ENCODE measurements at regions not wholly inside any gene's neighbourhood (a gene's known extent, or its start where the extent isn't known, plus 50 kb on each side); places are given as distances from the start of the nearest gene placed in this dataset.
"Not testable (repeated sequence)": the region's sequence is repeated elsewhere in the genome, so short reads cannot be mapped to it uniquely, and the experiment has no call there.

GRCh38 chr2:183812091-183812490, 687.8 kb downstream of the NUP35 start:
- Histone ChIP-seq H3K4me1 (replicated peaks in 1 of 2) (peaks cover 0 to 2% of the 10 kb centered on the region in 2 donors), H3K27ac (no peak overlapping the region), H3K4me3 (no peak overlapping the region)
- ATAC-seq (replicated peaks in 6 of 8): peak in 3 of 8 experiments; percentile 63 to 69 (median 67)
- 0 to 100% (median 69%) methylated on average over 1 to 2 of the region's 2 CpGs; no CpG with 5 or more reads in 2 of the 10 experiments for WGBS, 10 experiments
- in situ Hi-C loops (cut with MboI; ENCODE audit: low pct_unique_long_range_greater_than_20kb in 2 of 9, low sequenced_read_pairs in 9 of 9, unreplicated experiment in 9 of 9): no loop called here

DNA sequence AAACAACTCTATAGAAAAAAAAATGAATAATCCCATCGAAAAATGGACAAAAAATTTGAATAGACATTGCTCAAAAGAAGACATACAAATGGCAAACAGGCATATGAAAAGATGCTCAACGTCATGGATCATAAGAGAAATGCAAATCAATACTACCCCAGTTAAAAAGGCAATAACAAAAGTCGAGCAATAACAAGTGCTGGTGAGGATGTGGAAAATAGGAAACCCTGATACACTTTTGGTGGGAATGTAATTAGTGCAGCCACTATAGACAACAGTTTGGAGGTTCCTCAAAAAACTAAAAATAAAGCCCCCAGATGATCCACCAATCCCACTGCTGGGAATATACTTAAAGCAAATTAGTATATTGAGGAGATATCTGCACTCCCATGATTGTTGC, 701.5 kb downstream of the NUP35 start:
- ATAC-seq (replicated peaks in 6 of 8): no peak
- in situ Hi-C loops (cut with MboI; ENCODE audit: low pct_unique_long_range_greater_than_20kb in 2 of 9, low sequenced_read_pairs in 9 of 9, unreplicated experiment in 9 of 9): no loop called here
- 0 to 89% (median 74%) methylated on average over 1 to 3 of the region's 3 CpGs; no CpG with 5 or more reads in 1 of the 10 experiments for WGBS, 10 experiments

DNA sequence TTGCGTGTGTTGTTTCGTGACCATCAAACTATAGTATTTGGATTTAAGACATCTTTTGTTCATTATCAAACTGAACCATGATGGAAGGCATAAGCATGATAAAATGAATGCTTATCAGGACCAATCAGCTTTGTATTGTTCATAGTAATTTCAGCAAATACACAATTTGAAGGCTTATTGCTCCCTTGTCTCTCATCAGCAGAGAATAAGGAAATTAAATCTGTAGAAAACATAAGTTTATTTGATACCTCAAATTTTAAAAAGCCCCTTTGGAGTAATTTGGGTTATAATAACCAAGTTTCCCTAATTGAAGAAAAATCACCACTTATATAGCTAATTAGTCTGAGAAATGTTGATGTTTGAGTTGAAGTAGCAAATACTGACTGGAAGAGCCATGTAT, 705.7 kb downstream of the NUP35 start:
- in situ Hi-C loops (cut with MboI; ENCODE audit: low pct_unique_long_range_greater_than_20kb in 2 of 9, low sequenced_read_pairs in 9 of 9, unreplicated experiment in 9 of 9): no loop called here
- no peak for ATAC-seq (replicated peaks in 6 of 8)
- Histone ChIP-seq H3K27ac (no peak overlapping the region), H3K4me1 (replicated peaks in 1 of 2) (no peaks in the 10 kb centered on the region), H3K4me3 (no peak overlapping the region)
- WGBS, 10 experiments: 26 to 100% (median 90%) methylated on average over 2 of the region's 2 CpGs; no CpG with 5 or more reads in 2 of the 10 experiments

More for the DNA sequence above, 701.5 kb downstream of the NUP35 start:
- no peaks in the 10 kb centered on the region for H3K4me1 ChIP-seq (replicated peaks in 1 of 2)
- no peak overlapping the region for H3K4me3 ChIP-seq
- H3K27ac ChIP-seq: no peak overlapping the region

GRCh38 chr2:183837157-183837556, 712.9 kb downstream of the NUP35 start:
- H3K4me1 ChIP-seq (replicated peaks in 1 of 2): no peaks in the 10 kb centered on the region
- H3K27ac ChIP-seq: no peak overlapping the region
- no peak for ATAC-seq (replicated peaks in 6 of 8)
- in situ Hi-C loops (cut with MboI; ENCODE audit: low pct_unique_long_range_greater_than_20kb in 2 of 9, low sequenced_read_pairs in 9 of 9, unreplicated experiment in 9 of 9): no loop called here
- H3K4me3 ChIP-seq: no peak overlapping the region
- WGBS, 10 experiments: 27 to 50% methylated on average over 1 to 2 of the region's 2 CpGs; no CpG with 5 or more reads in 8 of the 10 experiments

- ATAC-seq (replicated peaks in 6 of 8): no peak
- in situ Hi-C loops (cut with MboI; ENCODE audit: low pct_unique_long_range_greater_than_20kb in 2 of 9, low sequenced_read_pairs in 9 of 9, unreplicated experiment in 9 of 9): no loop called here
- 0 to 80% (median 17%) methylated on average over 1 of the region's 5 CpGs; no CpG with 5 or more reads in 7 of the 10 experiments for WGBS, 10 experiments
- Histone ChIP-seq H3K4me3 (no peak overlapping the region), H3K27ac (no peak overlapping the region), H3K4me1 (replicated peaks in 1 of 2) (no peaks in the 10 kb centered on the region)
Observed at GRCh38 chr2:183838295-183838694, 714.1 kb downstream of the NUP35 start.

- in situ Hi-C loops (cut with MboI; ENCODE audit: low pct_unique_long_range_greater_than_20kb in 2 of 9, low sequenced_read_pairs in 9 of 9, unreplicated experiment in 9 of 9): no loop called here
- Histone ChIP-seq H3K27ac (no peak overlapping the region), H3K4me1 (replicated peaks in 1 of 2) (no peaks in the 10 kb centered on the region), H3K4me3 (no peak overlapping the region)
- WGBS, 10 experiments: 0 to 100% (median 64%) methylated on average over 1 to 2 of the region's 4 CpGs; no CpG with 5 or more reads in 4 of the 10 experiments
- no peak for ATAC-seq (replicated peaks in 6 of 8)
Observed at GRCh38 chr2:183840061-183840584, 715.9 kb downstream of the NUP35 start.

DNA sequence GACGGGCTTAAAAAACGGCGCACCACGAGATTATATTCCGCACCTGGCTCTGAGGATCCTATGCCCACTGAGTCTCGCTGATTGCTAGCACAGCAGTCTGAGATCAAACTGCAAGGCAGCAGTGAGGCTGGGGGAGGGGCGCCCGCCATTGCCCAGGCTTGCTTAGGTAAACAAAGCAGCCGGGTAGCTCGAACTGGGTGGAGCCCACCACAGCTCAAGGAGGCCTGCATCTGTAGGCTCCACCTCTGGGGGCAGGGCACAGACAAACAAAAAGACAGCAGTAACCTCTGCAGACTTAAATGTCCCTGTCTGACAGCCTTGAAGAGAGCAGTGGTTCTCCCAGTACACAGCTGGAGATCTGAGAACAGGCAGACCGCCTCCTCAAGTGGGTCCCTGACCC, 725.6 kb downstream of the NUP35 start:
- H3K4me3 ChIP-seq; in situ Hi-C loops (cut with MboI; ENCODE audit: low pct_unique_long_range_greater_than_20kb in 2 of 9, low sequenced_read_pairs in 9 of 9, unreplicated experiment in 9 of 9); H3K27ac ChIP-seq; ATAC-seq (replicated peaks in 6 of 8); H3K4me1 ChIP-seq (replicated peaks in 1 of 2): not testable (repeated sequence)
- no CpG with 5 or more reads among the region's 11 CpGs for WGBS, 10 experiments

GRCh38 chr2:183859129-183859528, 734.9 kb downstream of the NUP35 start:
- no peak overlapping the region for H3K27ac ChIP-seq
- no peak for ATAC-seq (replicated peaks in 6 of 8)
- in situ Hi-C loops (cut with MboI; ENCODE audit: low pct_unique_long_range_greater_than_20kb in 2 of 9, low sequenced_read_pairs in 9 of 9, unreplicated experiment in 9 of 9): no loop called here
- WGBS, 10 experiments: 0 to 100% (median 59%) methylated on average over 1 to 2 of the region's 2 CpGs; no CpG with 5 or more reads in 2 of the 10 experiments
- no peak overlapping the region for H3K4me3 ChIP-seq
- H3K4me1 ChIP-seq (replicated peaks in 1 of 2): peaks cover 0 to 3% of the 10 kb centered on the region in 2 donors

- in situ Hi-C loops (cut with MboI; ENCODE audit: low pct_unique_long_range_greater_than_20kb in 2 of 9, low sequenced_read_pairs in 9 of 9, unreplicated experiment in 9 of 9): no loop called here
- Histone ChIP-seq H3K4me1 (replicated peaks in 1 of 2) (peaks cover 0 to 3% of the 10 kb centered on the region in 2 donors), H3K4me3 (no peak overlapping the region), H3K27ac (no peak overlapping the region)
- no peak for ATAC-seq (replicated peaks in 6 of 8)
- 11 to 94% (median 68%) methylated on average over 1 to 2 of the region's 2 CpGs; no CpG with 5 or more reads in 3 of the 10 experiments for WGBS, 10 experiments
Observed at GRCh38 chr2:183866666-183867065, 731.7 kb upstream of the ZNF804A start.

GRCh38 chr2:183867206-183867605, 731.1 kb upstream of the ZNF804A start:
- ATAC-seq (replicated peaks in 6 of 8): no peak
- no peak overlapping the region for H3K4me3 ChIP-seq
- 0 to 92% (median 74%) methylated on average over 1 to 5 of the region's 5 CpGs for WGBS, 10 experiments
- in situ Hi-C loops (cut with MboI; ENCODE audit: low pct_unique_long_range_greater_than_20kb in 2 of 9, low sequenced_read_pairs in 9 of 9, unreplicated experiment in 9 of 9): no loop called here
- H3K4me1 ChIP-seq (replicated peaks in 1 of 2): peaks cover 0 to 3% of the 10 kb centered on the region in 2 donors
- no peak overlapping the region for H3K27ac ChIP-seq

GRCh38 chr2:183868153-183868552, 730.2 kb upstream of the ZNF804A start:
- Histone ChIP-seq H3K4me3 (no peak overlapping the region), H3K4me1 (replicated peaks in 1 of 2) (peaks cover 0 to 3% of the 10 kb centered on the region in 2 donors), H3K27ac (no peak overlapping the region)
- no peak for ATAC-seq (replicated peaks in 6 of 8)
- 0 to 100% (median 78%) methylated on average over 1 to 2 of the region's 2 CpGs; no CpG with 5 or more reads in 2 of the 10 experiments for WGBS, 10 experiments
- in situ Hi-C loops (cut with MboI; ENCODE audit: low pct_unique_long_range_greater_than_20kb in 2 of 9, low sequenced_read_pairs in 9 of 9, unreplicated experiment in 9 of 9): no loop called here

DNA sequence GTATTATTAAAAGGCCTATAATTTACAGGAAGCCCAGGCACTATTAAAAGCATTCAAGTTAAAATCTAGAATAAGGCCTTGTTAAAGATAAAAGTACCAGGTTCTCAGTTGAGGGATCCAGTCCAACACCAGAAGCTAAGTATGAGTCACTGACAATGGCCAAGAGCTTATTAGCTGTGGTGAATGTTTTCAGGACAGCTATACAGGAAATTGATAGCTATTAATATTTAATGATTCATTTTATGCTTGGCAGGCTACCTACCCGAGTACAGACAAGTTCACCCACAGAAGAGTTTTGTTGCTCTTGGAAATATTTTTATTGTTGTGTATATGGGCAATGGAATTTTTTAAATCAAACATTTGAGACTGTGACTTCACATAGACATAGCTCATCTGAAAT, 729.6 kb upstream of the ZNF804A start:
- Histone ChIP-seq H3K4me3 (no peak overlapping the region), H3K27ac (no peak overlapping the region), H3K4me1 (replicated peaks in 1 of 2) (peaks cover 0 to 3% of the 10 kb centered on the region in 2 donors)
- ATAC-seq (replicated peaks in 6 of 8): peak in 2 of 8 experiments; percentile 32 to 35
- in situ Hi-C loops (cut with MboI; ENCODE audit: low pct_unique_long_range_greater_than_20kb in 2 of 9, low sequenced_read_pairs in 9 of 9, unreplicated experiment in 9 of 9): no loop called here
- 0 to 100% (median 56%) methylated on average over 1 of the region's 1 CpG; no CpG with 5 or more reads in 3 of the 10 experiments for WGBS, 10 experiments

GRCh38 chr2:183872131-183872530, 726.2 kb upstream of the ZNF804A start:
- no peak for ATAC-seq (replicated peaks in 6 of 8)
- H3K4me1 ChIP-seq (replicated peaks in 1 of 2): no peaks in the 10 kb centered on the region
- no peak overlapping the region for H3K27ac ChIP-seq
- in situ Hi-C loops (cut with MboI; ENCODE audit: low pct_unique_long_range_greater_than_20kb in 2 of 9, low sequenced_read_pairs in 9 of 9, unreplicated experiment in 9 of 9): no loop called here
- H3K4me3 ChIP-seq: no peak overlapping the region

- ATAC-seq (replicated peaks in 6 of 8): no peak
- no peak overlapping the region for H3K4me3 ChIP-seq
- H3K27ac ChIP-seq: no peak overlapping the region
- in situ Hi-C loops (cut with MboI; ENCODE audit: low pct_unique_long_range_greater_than_20kb in 2 of 9, low sequenced_read_pairs in 9 of 9, unreplicated experiment in 9 of 9): no loop called here
- 0 to 100% (median 85%) methylated on average over 1 of the region's 1 CpG for WGBS, 10 experiments
- no peaks in the 10 kb centered on the region for H3K4me1 ChIP-seq (replicated peaks in 1 of 2)
Observed at GRCh38 chr2:183881978-183882377, 716.4 kb upstream of the ZNF804A start.
